Breast epithelium (tissue), 3 donors: ENCODE measurements at regions not wholly inside any gene's neighbourhood (a gene's known extent, or its start where the extent isn't known, plus 50 kb on each side); places are given as distances from the start of the nearest gene placed in this dataset.

ENCODE experiments used
- POLR2A ChIP-seq: fragments of 450-650 bp; IDR thresholded peaks from one replicate; pipeline ENCODE4 v1.6.1; 2016; ENCODE audit warnings: antibody characterized with exemption, mild to moderate bottlenecking, moderate library complexity
- POLR2AphosphoS5 ChIP-seq, 3 donors: sonication (generic); formaldehyde crosslinking; IDR thresholded peaks; one replicate each; pipeline ENCODE4 v1.6.1; 2017; ENCODE audit warnings: antibody characterized with exemption in 3 of 3
- TF ChIP-seq, protein P1 (sequence below), 3 donors: fragments of 450-650 bp; IDR thresholded peaks; one replicate each; pipeline ENCODE4 v1.5.1; 2016 to 2017; ENCODE audit warnings: antibody characterized with exemption in 3 of 3, mild to moderate bottlenecking in 3 of 3, moderate library complexity in 3 of 3

DNA sequence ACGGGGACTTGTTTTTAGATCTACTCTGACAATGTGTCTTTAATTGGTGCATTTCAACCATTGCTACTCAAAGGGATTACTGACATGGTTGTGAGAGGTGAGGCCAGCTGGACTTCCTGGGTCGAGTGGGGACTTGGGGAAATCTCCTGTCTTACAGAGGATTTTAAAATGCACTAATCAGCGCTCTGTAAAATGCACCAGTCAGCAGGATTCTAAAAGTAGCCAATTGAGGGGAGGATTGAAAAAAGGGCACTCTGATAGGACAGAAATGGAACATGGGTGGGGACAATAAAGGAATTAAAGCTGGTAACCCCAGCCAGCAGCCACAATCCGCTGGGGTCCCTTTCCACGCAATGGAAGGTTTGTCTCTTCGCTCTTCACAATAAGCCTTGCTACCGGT, 122.5 kb upstream of the SNRPN start:
- TF ChIP-seq, protein P1, sequence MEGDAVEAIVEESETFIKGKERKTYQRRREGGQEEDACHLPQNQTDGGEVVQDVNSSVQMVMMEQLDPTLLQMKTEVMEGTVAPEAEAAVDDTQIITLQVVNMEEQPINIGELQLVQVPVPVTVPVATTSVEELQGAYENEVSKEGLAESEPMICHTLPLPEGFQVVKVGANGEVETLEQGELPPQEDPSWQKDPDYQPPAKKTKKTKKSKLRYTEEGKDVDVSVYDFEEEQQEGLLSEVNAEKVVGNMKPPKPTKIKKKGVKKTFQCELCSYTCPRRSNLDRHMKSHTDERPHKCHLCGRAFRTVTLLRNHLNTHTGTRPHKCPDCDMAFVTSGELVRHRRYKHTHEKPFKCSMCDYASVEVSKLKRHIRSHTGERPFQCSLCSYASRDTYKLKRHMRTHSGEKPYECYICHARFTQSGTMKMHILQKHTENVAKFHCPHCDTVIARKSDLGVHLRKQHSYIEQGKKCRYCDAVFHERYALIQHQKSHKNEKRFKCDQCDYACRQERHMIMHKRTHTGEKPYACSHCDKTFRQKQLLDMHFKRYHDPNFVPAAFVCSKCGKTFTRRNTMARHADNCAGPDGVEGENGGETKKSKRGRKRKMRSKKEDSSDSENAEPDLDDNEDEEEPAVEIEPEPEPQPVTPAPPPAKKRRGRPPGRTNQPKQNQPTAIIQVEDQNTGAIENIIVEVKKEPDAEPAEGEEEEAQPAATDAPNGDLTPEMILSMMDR (IDR thresholded peaks at IDR 0.05) = no peak
- no peak for TF ChIP-seq POLR2A
- TF ChIP-seq POLR2AphosphoS5 (IDR thresholded peaks at IDR 0.05) = no peak
